Smooth muscle cell (in vitro differentiated cells): ENCODE measurements at regions not wholly inside any gene's neighbourhood (a gene's known extent, or its start where the extent isn't known, plus 50 kb on each side); places are given as distances from the start of the nearest gene placed in this dataset.

Experiments used
- DNase-seq: peaks from one replicate; lab custom pipeline; 2025; ENCODE audit not compliant: unreplicated experiment; lab: John Stamatoyannopoulos, UW
- H2AFZ ChIP-seq: fragments of 200-600 bp; sonication (generic); 2 replicates; pipeline ENCODE4 v1.6.0; 2016; ENCODE audit warnings: antibody characterized with exemption, low read depth, mild to moderate bottlenecking
- H3F3A ChIP-seq: fragments of 200-600 bp; sonication (generic); 2 replicates; pipeline ENCODE4 v1.6.0; 2017; ENCODE audit warnings: antibody characterized with exemption, low read depth
- H3K27ac ChIP-seq: fragments of 200-600 bp; sonication (generic); 2 replicates; pipeline ENCODE4 v1.5.1; 2016; ENCODE audit warnings: low read depth, mild to moderate bottlenecking
- H3K27me3 ChIP-seq: fragments of 200-600 bp; sonication (generic); 2 replicates; pipeline ENCODE4 v1.6.1; 2016; ENCODE audit warnings: low read depth, mild to moderate bottlenecking
- H3K36me3 ChIP-seq: fragments of 200-600 bp; sonication (generic); 2 replicates; pipeline ENCODE4 v1.5.1; 2016; ENCODE audit warnings: low read depth
- H3K4me1 ChIP-seq: fragments of 200-600 bp; sonication (generic); 2 replicates; pipeline ENCODE4 v1.5.1; 2016; ENCODE audit warnings: low read depth
- H3K4me2 ChIP-seq: fragments of 200-600 bp; sonication (generic); 2 replicates; pipeline ENCODE4 v1.6.0; 2016; ENCODE audit warnings: mild to moderate bottlenecking
- H3K4me3 ChIP-seq: fragments of 200-600 bp; sonication (generic); 2 replicates; pipeline ENCODE4 v1.5.1; 2016; ENCODE audit warnings: mild to moderate bottlenecking
- H3K79me2 ChIP-seq: fragments of 200-600 bp; sonication (generic); 2 replicates; pipeline ENCODE4 v1.6.0; 2016; ENCODE audit warnings: low read depth, mild to moderate bottlenecking
- H3K9ac ChIP-seq: fragments of 200-600 bp; sonication (generic); 2 replicates; pipeline ENCODE4 v1.6.0; 2016; ENCODE audit warnings: low read depth
- H3K9me3 ChIP-seq: fragments of 200-600 bp; sonication (generic); replicated peaks from 2 replicates; pipeline ENCODE4 v1.5.1; 2016; ENCODE audit warnings: low read depth
- H4K20me1 ChIP-seq: fragments of 200-600 bp; sonication (generic); 2 replicates; pipeline ENCODE4 v1.6.0; 2016; ENCODE audit warnings: low read depth
- CTCF ChIP-seq: fragments of 200-600 bp; sonication (generic); IDR thresholded peaks from 2 replicates; pipeline ENCODE4 v1.5.1; 2017; ENCODE audit warnings: borderline replicate concordance, mild to moderate bottlenecking, antibody characterized with exemption; ENCODE audit not compliant: insufficient read depth, poor library complexity, severe bottlenecking
- WGBS: methylation state at CpG from one replicate; pipeline ENCODE4 v1.1.7; 2016; ENCODE audit warnings: low lambda C conversion rate; 5-methylcytosine and 5-hydroxymethylcytosine counted together

- Histone ChIP-seq H3K9me3 (no peaks in the 10 kb centered on the region), H3K4me2 (no peak overlapping the region), H3K9ac (no peak overlapping the region), H3K27me3 (no peaks in the 10 kb centered on the region), H3K79me2 (no peaks in the 10 kb centered on the region), H3K36me3 (no peaks in the 10 kb centered on the region), H3K4me1 (no peaks in the 10 kb centered on the region), H3K4me3 (no peak overlapping the region), H2AFZ (no peak overlapping the region), H4K20me1 (no peaks in the 10 kb centered on the region), H3K27ac (no peak overlapping the region), H3F3A (no peaks in the 10 kb centered on the region)
- DNase-seq, result no peak
- TF ChIP-seq CTCF, result no peak
- WGBS, result 95% methylated on average over 1 of the region's 1 CpG
Observed at GRCh38 chr6:168724033-168724432, 283.0 kb downstream of the SMOC2 start.

GRCh38 chr6:168722397-168722796, 281.4 kb downstream of the SMOC2 start:
- TF ChIP-seq CTCF, result no peak
- Histone ChIP-seq H3K36me3 (no peaks in the 10 kb centered on the region), H3F3A (no peaks in the 10 kb centered on the region), H3K4me3 (no peak overlapping the region), H2AFZ (no peak overlapping the region), H3K4me2 (no peak overlapping the region), H3K27me3 (no peaks in the 10 kb centered on the region), H3K79me2 (no peaks in the 10 kb centered on the region), H3K27ac (no peak overlapping the region), H3K4me1 (no peaks in the 10 kb centered on the region), H4K20me1 (no peaks in the 10 kb centered on the region), H3K9me3 (no peaks in the 10 kb centered on the region), H3K9ac (no peak overlapping the region)
- no peak for DNase-seq
- 86% methylated on average over 4 of the region's 4 CpGs for WGBS

GRCh38 chr6:168721571-168721970, 280.6 kb downstream of the SMOC2 start:
- DNase-seq, result no peak
- Histone ChIP-seq H3K27me3 (no peaks in the 10 kb centered on the region), H3K4me2 (no peak overlapping the region), H3K27ac (no peak overlapping the region), H3K36me3 (no peaks in the 10 kb centered on the region), H3K4me3 (no peak overlapping the region), H3K4me1 (no peaks in the 10 kb centered on the region), H3K9me3 (no peaks in the 10 kb centered on the region), H4K20me1 (no peaks in the 10 kb centered on the region), H3K9ac (no peak overlapping the region), H3K79me2 (no peaks in the 10 kb centered on the region), H3F3A (no peaks in the 10 kb centered on the region), H2AFZ (no peak overlapping the region)
- 80% methylated on average over 6 of the region's 6 CpGs for WGBS
- TF ChIP-seq CTCF, result no peak

GRCh38 chr6:168719901-168720300, 278.9 kb downstream of the SMOC2 start:
- no peaks in the 10 kb centered on the region for H3K27me3 ChIP-seq
- H3K9me3 ChIP-seq, result no peaks in the 10 kb centered on the region
- no peak overlapping the region for H2AFZ ChIP-seq
- no peaks in the 10 kb centered on the region for H3K36me3 ChIP-seq
- H3F3A ChIP-seq, result no peaks in the 10 kb centered on the region
- H3K4me1 ChIP-seq, result no peaks in the 10 kb centered on the region
- TF ChIP-seq CTCF, result no peak
- no peak overlapping the region for H3K9ac ChIP-seq
- no peaks in the 10 kb centered on the region for H4K20me1 ChIP-seq
- WGBS, result 93% methylated on average over 5 of the region's 5 CpGs
- no peaks in the 10 kb centered on the region for H3K79me2 ChIP-seq
- H3K4me2 ChIP-seq, result no peak overlapping the region
- no peak overlapping the region for H3K27ac ChIP-seq
- no peak for DNase-seq
- no peak overlapping the region for H3K4me3 ChIP-seq
